ENCODE measurements at regions not wholly inside any gene's neighbourhood (a gene's known extent, or its start where the extent isn't known, plus 50 kb on each side); places are given as distances from the start of the nearest gene placed in this dataset.

DNA sequence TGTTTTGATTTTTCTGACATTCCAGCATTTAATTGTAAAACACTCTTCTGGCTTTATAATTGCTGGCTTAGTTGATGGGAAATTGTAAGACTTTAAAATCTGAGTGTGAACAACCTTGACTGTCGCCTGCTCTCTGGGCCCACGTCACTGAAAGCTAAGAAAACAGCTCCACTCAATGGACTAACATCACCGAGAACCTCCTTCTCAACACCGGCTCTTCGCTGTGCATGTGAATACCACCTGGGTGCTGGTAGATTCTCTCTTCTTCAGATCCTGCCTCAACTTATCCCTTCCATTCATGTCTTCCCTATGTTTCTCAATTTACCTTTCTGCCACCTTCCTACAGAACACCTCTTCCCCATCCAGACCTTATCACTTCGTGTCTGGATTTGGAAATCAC is 523.1 kb upstream of the ID2 start:
- TF ChIP-seq, protein P1, sequence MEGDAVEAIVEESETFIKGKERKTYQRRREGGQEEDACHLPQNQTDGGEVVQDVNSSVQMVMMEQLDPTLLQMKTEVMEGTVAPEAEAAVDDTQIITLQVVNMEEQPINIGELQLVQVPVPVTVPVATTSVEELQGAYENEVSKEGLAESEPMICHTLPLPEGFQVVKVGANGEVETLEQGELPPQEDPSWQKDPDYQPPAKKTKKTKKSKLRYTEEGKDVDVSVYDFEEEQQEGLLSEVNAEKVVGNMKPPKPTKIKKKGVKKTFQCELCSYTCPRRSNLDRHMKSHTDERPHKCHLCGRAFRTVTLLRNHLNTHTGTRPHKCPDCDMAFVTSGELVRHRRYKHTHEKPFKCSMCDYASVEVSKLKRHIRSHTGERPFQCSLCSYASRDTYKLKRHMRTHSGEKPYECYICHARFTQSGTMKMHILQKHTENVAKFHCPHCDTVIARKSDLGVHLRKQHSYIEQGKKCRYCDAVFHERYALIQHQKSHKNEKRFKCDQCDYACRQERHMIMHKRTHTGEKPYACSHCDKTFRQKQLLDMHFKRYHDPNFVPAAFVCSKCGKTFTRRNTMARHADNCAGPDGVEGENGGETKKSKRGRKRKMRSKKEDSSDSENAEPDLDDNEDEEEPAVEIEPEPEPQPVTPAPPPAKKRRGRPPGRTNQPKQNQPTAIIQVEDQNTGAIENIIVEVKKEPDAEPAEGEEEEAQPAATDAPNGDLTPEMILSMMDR (IDR thresholded peaks at IDR 0.05), result peak in 2 of 6 experiments; percentile 7 to 17
- TF ChIP-seq POLR2A (IDR thresholded peaks at IDR 0.05), result no peak
